ENCODE measurements at regions not wholly inside any gene's neighbourhood (a gene's known extent, or its start where the extent isn't known, plus 50 kb on each side); places are given as distances from the start of the nearest gene placed in this dataset.

DNA sequence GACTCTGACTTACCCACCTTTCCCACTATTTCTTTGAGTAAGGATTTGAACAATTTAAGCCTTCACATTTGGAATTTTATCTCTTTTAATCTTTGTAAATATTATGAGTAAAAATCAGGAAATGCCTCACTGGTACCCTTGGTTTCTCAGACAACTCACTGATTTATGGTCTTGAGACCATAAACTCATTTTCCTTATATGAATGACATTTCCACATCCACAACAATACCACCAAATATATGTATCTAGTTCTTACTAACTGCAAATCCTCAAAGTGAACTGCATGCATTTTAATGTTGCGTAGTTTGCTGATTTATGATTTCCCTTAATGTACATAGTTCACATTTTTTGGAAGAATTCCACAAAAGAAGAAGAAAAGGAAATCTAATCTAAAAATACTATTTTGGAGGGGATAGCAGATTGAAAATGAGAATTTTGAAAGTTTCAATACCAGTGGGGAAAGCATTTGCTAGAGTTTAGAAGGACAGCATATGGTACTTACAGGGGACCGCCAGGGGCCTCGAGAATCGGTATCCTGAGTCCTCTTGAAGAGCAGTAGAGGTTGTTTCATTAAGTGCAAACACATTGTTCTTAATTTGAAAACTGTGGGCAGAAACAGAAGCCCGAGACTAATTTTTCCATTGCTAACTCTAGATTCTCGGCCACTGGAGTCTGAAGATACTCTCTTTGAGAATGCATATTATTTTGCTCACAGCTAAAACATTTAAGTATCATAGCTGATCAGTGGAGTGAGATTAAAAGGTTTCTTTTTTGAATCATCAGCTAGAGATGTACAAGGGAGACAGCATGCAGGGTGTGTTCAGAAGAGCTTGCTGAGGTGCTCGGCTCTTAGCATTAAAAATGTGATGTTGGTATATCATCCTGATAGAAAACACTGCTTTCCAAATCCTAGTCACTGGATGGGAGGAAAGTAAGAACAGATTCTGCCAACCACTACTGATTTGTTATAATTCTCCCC is 964.0 kb downstream of the GATA3 start:
- Histone ChIP-seq H3K9ac (replicated peaks; ENCODE audit: extremely low read depth, insufficient read depth, low read length) (peak overlapping the region; percentile 34), H3K4me2 (ENCODE audit: insufficient read depth, low read length) (peak overlapping the region; percentile 65), H3K9me3 (replicated peaks; ENCODE audit: control insufficient read depth, insufficient read depth, low read length) (no peaks in the 10 kb centered on the region), H2AFZ (ENCODE audit: low read depth, low read length) (no peak overlapping the region), H3K27ac (ENCODE audit: insufficient read depth, low read depth, low read length) (peak overlapping the region; percentile 45), H3K4me1 (ENCODE audit: control insufficient read depth, extremely low read depth, insufficient read depth, low read length) (peaks cover 15% of the 10 kb centered on the region), H3K9me1 (replicated peaks; ENCODE audit: control insufficient read depth, extremely low read depth, insufficient read depth, low read length) (no peaks in the 10 kb centered on the region), H3K4me3 (replicated peaks in 1 of 3; ENCODE audit: insufficient read depth in 1 of 3, low read depth in 1 of 3, low read length in 3 of 3) (no peak overlapping the region), H3K27me3 (ENCODE audit: control insufficient read depth in 2 of 2, insufficient read depth in 2 of 2, low read length in 2 of 2) (no peaks in the 10 kb centered on the region), H4K20me1 (replicated peaks; ENCODE audit: control insufficient read depth, extremely low read depth, insufficient read depth, low read length) (no peaks in the 10 kb centered on the region), H3K79me2 (ENCODE audit: control insufficient read depth, insufficient read depth, low read length) (no peaks in the 10 kb centered on the region), H3K36me3 (ENCODE audit: control insufficient read depth in 2 of 2, extremely low read depth in 1 of 2, insufficient read depth in 2 of 2, low read length in 2 of 2) (no peaks in the 10 kb centered on the region)
- peak; percentile 69 for FAIRE-seq
- TF ChIP-seq MYC (IDR thresholded peaks at IDR 0.05; ENCODE audit: low read depth, low read length), result no peak
- TF ChIP-seq, protein P1, sequence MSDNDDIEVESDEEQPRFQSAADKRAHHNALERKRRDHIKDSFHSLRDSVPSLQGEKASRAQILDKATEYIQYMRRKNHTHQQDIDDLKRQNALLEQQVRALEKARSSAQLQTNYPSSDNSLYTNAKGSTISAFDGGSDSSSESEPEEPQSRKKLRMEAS (IDR thresholded peaks at IDR 0.05; ENCODE audit: insufficient read depth, insufficient read length), result no peak
- peak; percentile 71 for TF ChIP-seq GATA2 (IDR thresholded peaks at IDR 0.05; ENCODE audit: insufficient read depth, insufficient read length, low read depth, low read length)
- peak; percentile 21 for TF ChIP-seq FOS (IDR thresholded peaks at IDR 0.05; ENCODE audit: borderline replicate concordance, insufficient read depth, low read length)
- no peak for TF ChIP-seq EZH2 (IDR thresholded peaks at IDR 0.05; ENCODE audit: borderline replicate concordance, low read depth, low read length, severe bottlenecking)
- DNase-seq (ENCODE audit: low read depth, low spot score), result peak; percentile 91
- no TSS peak for BruUV-seq (replicated peaks)
- intact Hi-C loops (cut with micrococcal nuclease), result loop anchor here (1.0 to 10.0 kb wide), 4 partner anchors 190 to 1144 kb away; no protein-coding TSS in a partner anchor
- ChIA-PET CTCF (interaction anchor here (0.9 kb wide), 1 partner anchor 1146 kb away, joined by 4 read pairs; no protein-coding TSS in a partner anchor), POLR2A (no interaction called here)
- dilution Hi-C loops (cut with MboI; ENCODE audit: extremely low pct_ligation_motif_present, low sequenced_read_pairs), result no loop called here

DNA sequence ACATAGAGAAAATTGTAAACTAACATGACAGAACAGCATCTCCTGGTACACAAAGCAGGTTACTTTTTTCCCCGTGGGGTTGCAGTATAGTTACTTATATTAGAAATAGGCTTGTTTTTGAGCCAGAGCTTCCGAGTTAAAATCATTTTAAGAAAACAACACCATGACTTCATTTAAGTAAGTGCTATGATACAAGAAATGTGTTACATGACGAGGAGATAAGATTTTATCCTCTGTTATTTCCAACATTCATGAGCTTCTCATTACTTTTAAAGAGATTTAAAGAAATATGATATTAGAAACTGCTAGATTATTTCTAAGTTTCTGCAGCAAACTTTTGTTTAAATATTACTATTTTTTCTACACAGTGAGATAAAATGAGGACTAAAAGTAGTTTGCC is 968.7 kb downstream of the GATA3 start:
- no peak for FAIRE-seq
- H4K20me1 ChIP-seq (replicated peaks; ENCODE audit: control insufficient read depth, extremely low read depth, insufficient read depth, low read length), result no peaks in the 10 kb centered on the region

More for the DNA sequence above, 968.7 kb downstream of the GATA3 start:
- H3K9me3 ChIP-seq (replicated peaks; ENCODE audit: control insufficient read depth, insufficient read depth, low read length), result no peaks in the 10 kb centered on the region
- H3K4me2 ChIP-seq (ENCODE audit: insufficient read depth, low read length), result no peak overlapping the region
- no peaks in the 10 kb centered on the region for H3K79me2 ChIP-seq (ENCODE audit: control insufficient read depth, insufficient read depth, low read length)
- no peak overlapping the region for H3K4me3 ChIP-seq (replicated peaks in 1 of 3; ENCODE audit: insufficient read depth in 1 of 3, low read depth in 1 of 3, low read length in 3 of 3)
- H3K9ac ChIP-seq (replicated peaks; ENCODE audit: extremely low read depth, insufficient read depth, low read length), result no peak overlapping the region
- no peaks in the 10 kb centered on the region for H3K27me3 ChIP-seq (ENCODE audit: control insufficient read depth in 2 of 2, insufficient read depth in 2 of 2, low read length in 2 of 2)
- intact Hi-C loops (cut with micrococcal nuclease), result no loop called here
- no peaks in the 10 kb centered on the region for H3K36me3 ChIP-seq (ENCODE audit: control insufficient read depth in 2 of 2, extremely low read depth in 1 of 2, insufficient read depth in 2 of 2, low read length in 2 of 2)
- ChIA-PET CTCF (no interaction called here), POLR2A (no interaction called here)
- no peak overlapping the region for H2AFZ ChIP-seq (ENCODE audit: low read depth, low read length)
- dilution Hi-C loops (cut with MboI; ENCODE audit: extremely low pct_ligation_motif_present, low sequenced_read_pairs), result no loop called here
- TF ChIP-seq JUN (IDR thresholded peaks at IDR 0.05; ENCODE audit: borderline replicate concordance, insufficient read depth, insufficient read length, low read depth) (no peak), POLR2AphosphoS5 (IDR thresholded peaks at IDR 0.05; ENCODE audit: insufficient read depth, low read depth, low read length) (no peak), EZH2 (IDR thresholded peaks at IDR 0.05; ENCODE audit: borderline replicate concordance, low read depth, low read length, severe bottlenecking) (no peak), POLR2A (IDR thresholded peaks at IDR 0.05; ENCODE audit: low read depth, low read length) (no peak), FOS (IDR thresholded peaks at IDR 0.05; ENCODE audit: borderline replicate concordance, insufficient read depth, low read length) (no peak), MYC (IDR thresholded peaks at IDR 0.05; ENCODE audit: low read depth, low read length) (no peak), GATA2 (IDR thresholded peaks at IDR 0.05; ENCODE audit: insufficient read depth, insufficient read length, low read depth, low read length) (no peak)
- TF ChIP-seq, protein P1 (IDR thresholded peaks at IDR 0.05; ENCODE audit: insufficient read depth, insufficient read length), result no peak
- TF ChIP-seq, protein P2, sequence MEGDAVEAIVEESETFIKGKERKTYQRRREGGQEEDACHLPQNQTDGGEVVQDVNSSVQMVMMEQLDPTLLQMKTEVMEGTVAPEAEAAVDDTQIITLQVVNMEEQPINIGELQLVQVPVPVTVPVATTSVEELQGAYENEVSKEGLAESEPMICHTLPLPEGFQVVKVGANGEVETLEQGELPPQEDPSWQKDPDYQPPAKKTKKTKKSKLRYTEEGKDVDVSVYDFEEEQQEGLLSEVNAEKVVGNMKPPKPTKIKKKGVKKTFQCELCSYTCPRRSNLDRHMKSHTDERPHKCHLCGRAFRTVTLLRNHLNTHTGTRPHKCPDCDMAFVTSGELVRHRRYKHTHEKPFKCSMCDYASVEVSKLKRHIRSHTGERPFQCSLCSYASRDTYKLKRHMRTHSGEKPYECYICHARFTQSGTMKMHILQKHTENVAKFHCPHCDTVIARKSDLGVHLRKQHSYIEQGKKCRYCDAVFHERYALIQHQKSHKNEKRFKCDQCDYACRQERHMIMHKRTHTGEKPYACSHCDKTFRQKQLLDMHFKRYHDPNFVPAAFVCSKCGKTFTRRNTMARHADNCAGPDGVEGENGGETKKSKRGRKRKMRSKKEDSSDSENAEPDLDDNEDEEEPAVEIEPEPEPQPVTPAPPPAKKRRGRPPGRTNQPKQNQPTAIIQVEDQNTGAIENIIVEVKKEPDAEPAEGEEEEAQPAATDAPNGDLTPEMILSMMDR (IDR thresholded peaks at IDR 0.05; ENCODE audit: extremely low read depth in 1 of 2, insufficient read depth in 1 of 2, low read depth in 1 of 2, low read length in 2 of 2), result no peak
- no peak for DNase-seq (ENCODE audit: low read depth, low spot score)
- BruUV-seq (replicated peaks), result no TSS peak
- H3K9me1 ChIP-seq (replicated peaks; ENCODE audit: control insufficient read depth, extremely low read depth, insufficient read depth, low read length), result no peaks in the 10 kb centered on the region
- no peak overlapping the region for H3K27ac ChIP-seq (ENCODE audit: insufficient read depth, low read depth, low read length)
- peaks cover 7% of the 10 kb centered on the region for H3K4me1 ChIP-seq (ENCODE audit: control insufficient read depth, extremely low read depth, insufficient read depth, low read length)

Measured in endothelial cell of umbilical vein (primary cell).